Uterus (tissue), 2 donors: ENCODE measurements at regions not wholly inside any gene's neighbourhood (a gene's known extent, or its start where the extent isn't known, plus 50 kb on each side); places are given as distances from the start of the nearest gene placed in this dataset.

Experiments used
- POLR2A ChIP-seq, 2 donors: fragments of 450-650 bp; IDR thresholded peaks; one replicate each; pipeline ENCODE4 v1.6.1; 2016; ENCODE audit warnings: antibody characterized with exemption in 2 of 2, mild to moderate bottlenecking in 1 of 2, moderate library complexity in 1 of 2
- TF ChIP-seq, protein P1 (sequence below), 4 experiments: fragments of 200-600 bp in 2 of 4; fragments of 450-650 bp in 2 of 4; sonication (generic) in 2 of 4; IDR thresholded peaks; one replicate each; pipeline ENCODE4 v1.5.1; 2016 to 2019; ENCODE audit warnings: antibody characterized with exemption in 4 of 4, mild to moderate bottlenecking in 2 of 4, moderate library complexity in 1 of 4

DNA sequence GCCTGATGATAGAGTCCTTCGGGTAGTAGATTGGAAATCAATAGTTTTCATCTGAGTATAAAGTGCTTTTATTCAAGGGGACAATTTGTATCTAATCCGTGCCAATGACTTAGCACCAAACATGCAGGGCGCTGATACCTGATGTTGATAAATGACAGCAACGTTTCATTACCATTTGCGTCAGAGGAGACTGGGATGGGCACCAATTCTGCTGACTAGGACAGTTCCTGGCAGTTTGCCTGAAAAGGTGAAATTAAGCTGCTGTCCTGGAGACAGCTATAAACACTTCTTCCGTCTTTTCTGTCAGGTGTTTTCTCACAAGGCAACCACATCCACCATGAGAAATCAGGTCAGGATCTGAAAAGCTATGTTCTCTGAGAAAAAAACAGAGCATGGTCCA is 1136.4 kb downstream of the TYW1 start:
- TF ChIP-seq, protein P1, sequence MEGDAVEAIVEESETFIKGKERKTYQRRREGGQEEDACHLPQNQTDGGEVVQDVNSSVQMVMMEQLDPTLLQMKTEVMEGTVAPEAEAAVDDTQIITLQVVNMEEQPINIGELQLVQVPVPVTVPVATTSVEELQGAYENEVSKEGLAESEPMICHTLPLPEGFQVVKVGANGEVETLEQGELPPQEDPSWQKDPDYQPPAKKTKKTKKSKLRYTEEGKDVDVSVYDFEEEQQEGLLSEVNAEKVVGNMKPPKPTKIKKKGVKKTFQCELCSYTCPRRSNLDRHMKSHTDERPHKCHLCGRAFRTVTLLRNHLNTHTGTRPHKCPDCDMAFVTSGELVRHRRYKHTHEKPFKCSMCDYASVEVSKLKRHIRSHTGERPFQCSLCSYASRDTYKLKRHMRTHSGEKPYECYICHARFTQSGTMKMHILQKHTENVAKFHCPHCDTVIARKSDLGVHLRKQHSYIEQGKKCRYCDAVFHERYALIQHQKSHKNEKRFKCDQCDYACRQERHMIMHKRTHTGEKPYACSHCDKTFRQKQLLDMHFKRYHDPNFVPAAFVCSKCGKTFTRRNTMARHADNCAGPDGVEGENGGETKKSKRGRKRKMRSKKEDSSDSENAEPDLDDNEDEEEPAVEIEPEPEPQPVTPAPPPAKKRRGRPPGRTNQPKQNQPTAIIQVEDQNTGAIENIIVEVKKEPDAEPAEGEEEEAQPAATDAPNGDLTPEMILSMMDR (IDR thresholded peaks at IDR 0.05): no peak
- no peak for TF ChIP-seq POLR2A (IDR thresholded peaks at IDR 0.05)
